ENCODE measurements at regions not wholly inside any gene's neighbourhood (a gene's known extent, or its start where the extent isn't known, plus 50 kb on each side); places are given as distances from the start of the nearest gene placed in this dataset.
"Not testable (repeated sequence)": the region's sequence is repeated elsewhere in the genome, so short reads cannot be mapped to it uniquely, and the experiment has no call there.

DNA sequence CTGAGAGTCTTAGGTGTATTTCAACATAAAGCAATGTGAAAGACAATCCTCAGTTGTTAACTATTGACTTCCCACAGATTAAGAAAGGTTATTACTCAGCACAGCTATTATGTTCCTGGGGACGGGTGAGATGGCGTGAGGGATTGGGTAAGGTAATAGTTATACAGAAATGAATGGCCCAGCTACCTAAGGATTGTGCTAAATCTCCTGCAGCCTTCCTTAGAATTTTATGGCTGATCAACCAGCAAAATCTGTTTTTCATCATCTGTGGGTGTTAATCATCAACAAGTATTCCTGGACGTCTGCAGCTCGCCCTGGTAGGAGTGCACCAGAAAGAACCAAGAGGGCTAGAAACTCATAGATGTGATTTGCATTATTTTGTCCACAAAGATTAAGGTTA, 146.0 kb upstream of the IVNS1ABP start:
- DNase-seq, result no peak

DNA sequence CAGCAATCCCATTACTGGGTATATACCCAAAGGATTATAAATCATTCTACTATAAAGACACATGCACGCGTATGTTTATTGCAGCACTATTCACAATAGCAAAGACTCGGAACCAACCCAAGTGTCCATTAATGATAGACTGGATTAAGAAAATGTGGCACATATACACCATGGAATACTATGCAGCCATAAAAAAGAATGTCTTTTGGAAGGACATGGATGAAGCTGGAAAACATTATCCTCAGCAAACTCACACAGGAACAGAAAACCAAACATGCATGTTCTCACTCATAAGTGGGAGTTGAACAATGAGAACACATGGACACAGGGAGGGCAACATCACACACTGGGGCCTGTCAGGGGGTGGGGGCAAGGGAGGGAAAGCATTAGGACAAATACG, 143.7 kb upstream of the IVNS1ABP start:
- DNase-seq, result not testable (repeated sequence)

DNA sequence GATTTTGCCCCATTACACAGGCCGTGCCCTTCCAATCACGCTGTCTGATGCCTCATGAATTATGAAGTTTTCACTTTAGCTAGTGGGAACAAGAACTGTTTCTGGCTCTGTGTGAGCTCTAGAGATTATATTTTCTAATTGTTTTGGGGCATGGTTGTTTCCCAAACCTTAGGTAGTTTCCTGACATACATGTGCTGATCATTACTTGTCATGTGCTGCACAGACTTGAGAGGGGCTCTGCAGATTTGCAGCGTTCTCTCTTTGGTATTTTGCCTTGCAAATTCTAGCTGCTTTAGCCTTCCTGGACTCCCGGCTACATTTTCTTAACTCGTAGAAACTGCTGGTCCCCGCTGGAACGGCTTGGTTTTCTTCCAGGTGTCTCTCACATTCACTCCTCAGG, 142.1 kb upstream of the IVNS1ABP start:
- no peak for DNase-seq

DNA sequence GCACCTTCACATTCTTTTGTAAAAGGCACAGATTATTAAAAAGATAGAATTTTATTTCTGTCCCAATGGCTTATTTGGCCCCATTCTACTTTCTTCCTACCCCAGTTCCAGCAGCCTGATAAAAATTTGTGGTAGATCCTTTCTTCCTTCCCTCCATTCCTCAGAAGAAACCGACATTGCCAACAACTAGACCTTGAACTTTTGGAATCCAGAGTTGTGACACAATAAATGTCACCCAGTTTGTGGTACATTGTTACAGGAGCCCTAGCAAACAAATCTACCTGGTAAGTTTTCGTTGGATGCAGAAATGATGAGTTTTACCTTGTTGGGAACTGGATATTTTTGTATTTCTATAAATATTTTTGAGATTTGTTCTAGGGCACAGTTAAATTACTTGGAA, 141.6 kb upstream of the IVNS1ABP start:
- DNase-seq, result no peak

DNA sequence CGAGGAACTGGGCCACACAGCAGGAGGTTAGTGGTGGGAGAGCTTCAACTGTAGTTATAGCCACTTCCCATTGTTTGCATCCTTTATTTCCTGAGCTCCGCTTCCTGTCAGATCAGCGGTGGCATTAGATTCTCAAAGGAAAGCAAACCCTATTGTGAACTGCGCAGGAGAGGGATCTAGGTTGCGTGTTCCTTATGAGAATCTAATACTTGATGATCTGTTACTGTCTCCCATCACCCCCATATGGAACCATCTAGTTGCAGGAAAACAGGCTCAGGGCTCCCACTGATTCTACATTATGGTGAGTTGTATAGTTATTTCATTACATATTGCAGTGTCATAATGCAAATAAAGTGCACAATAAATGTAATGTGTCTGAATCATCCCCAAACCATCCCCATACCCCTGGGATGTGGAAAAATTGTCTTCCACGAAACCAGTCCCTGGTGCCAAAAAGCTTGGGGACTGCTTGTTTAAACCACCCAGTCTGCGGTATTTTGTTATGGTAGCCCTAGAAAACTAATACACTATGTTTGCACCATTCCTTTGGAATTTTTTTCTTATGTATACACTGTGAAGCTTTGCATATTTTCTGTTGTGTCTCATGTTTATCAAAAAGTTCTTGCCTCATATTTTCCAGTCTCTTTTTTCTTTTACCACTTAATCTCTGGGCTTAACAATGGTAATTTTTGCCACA, 136.6 kb upstream of the IVNS1ABP start:
- no peak for DNase-seq

DNA sequence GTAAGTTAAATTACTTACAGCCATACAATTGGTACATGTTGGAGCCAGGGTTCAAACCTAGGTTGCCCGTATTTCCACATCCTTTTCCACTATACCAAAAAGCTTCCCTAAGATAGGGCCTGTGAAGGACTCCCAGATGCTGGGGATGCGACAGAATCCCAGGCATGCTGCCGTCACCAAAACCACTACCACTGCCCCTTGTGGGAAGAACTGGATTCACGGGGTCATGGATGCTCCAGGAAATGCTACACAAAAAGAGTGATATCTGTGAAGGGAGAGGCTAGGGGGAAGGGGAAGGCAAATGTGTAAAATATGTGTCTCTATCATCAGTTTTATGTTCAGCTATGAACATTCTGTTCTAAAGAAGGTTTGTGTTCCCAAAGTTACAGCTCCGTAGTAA, 133.9 kb upstream of the IVNS1ABP start:
- no peak for DNase-seq

DNA sequence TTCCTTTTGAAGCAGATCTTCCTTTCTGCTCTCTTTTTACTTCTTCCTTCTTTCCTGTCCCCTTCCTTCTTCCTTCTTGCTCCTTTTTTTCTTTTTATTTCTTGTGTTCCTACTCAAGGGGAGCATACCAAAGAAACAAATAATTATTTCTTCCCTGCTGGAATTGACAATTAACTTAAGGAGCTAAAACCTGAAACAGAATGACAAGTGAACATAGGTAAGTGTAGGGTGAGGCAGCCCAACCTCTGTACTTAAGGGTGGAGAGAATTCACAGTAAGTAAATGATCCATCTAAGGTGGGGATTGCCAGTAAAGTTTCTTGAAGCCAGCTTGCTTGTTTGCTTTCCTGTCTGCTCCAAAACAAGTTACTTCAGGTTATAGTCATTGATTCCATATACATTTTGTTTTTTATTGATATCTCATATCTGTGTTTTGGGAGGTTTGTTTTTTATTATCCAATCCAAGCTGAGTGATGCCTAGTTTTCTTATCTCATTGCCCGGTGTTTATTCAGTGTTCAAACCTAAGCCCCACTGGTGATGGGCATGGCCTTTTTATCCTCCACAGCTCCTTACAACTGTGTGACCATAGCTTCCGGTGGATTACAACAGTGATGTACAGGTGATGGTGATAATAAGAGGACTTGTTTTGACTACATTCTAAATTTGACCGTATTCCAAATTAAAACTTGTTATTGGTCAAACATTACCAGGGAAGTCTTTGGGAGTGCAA, 133.2 kb upstream of the IVNS1ABP start:
- no peak for DNase-seq

DNA sequence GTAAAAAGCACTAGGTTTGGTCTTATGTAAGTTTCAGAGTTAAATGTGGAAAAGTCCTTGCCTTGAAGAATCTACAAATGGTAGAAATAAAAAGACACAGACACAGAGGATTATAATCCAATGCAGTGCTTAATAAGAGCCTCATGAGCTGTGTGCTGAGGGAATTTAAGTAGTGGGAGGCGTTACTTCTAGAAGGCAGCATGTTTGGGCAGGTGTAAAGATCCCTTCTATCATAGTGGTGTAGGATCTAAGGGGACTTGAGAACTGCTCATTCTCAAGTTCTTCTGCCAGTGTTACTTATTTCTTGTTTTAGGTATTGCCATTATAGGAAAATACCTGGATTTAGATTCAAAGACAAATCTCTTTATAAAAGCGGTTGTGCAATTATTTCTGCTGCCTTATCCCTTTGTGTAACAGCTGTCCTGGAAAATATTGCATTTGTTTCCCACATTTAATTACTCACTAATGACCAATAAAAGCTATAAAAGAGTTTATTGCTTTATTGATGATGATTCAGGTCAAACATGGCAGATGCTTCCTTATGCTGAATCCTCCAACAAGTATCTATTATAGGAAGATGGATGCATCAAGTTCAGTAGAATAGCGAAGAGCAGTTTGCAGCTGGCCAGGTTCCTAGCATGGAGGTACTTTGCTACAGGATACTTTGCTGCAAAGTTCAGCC, 132.5 kb upstream of the IVNS1ABP start:
- DNase-seq, result no peak

DNA sequence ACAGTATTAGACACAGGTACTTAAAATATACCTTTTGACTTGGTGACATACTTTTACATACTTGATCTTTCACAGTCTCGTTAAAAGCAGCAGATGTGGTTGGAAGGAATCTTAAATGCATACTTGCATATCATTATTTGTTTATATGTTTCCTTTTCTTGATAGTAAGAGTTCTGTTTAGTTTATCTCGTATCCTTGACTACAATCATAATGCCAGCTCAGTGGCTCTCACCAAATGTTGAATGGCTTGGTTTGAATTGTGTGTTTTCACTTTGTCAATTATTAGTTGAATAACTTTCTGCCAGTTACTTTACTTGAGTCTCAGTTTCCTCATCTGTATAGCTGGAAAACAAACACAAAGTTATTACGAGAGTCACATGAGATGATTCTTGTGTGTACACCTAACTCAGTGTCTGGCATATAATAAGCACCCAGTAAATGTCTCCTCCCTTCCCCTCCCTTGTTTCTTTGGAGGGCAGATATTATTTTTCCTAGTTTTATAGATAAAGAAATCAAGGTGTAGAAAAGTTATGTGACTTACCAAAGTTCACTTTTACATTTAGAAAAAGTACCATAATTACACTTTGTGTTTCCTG, 131.6 kb upstream of the IVNS1ABP start:
- DNase-seq, result no peak

DNA sequence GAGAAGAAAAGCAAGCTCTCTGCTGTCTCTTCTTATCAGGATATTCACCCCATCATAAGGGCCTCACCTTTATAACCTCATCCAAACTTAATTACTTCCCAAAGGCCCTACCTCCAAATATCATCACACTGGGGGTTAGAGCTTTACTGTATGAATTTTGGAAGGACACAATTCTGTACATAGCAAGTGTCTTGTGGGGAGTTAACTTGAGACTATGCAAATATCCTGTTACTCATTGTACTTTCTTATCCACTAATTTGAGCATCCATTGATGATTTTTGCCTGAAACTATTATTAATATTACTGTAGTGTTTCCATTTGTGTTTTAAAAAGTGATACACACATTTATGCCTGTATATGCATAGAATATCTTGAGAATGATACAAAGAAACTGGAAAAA, 129.1 kb upstream of the IVNS1ABP start:
- no peak for DNase-seq

DNA sequence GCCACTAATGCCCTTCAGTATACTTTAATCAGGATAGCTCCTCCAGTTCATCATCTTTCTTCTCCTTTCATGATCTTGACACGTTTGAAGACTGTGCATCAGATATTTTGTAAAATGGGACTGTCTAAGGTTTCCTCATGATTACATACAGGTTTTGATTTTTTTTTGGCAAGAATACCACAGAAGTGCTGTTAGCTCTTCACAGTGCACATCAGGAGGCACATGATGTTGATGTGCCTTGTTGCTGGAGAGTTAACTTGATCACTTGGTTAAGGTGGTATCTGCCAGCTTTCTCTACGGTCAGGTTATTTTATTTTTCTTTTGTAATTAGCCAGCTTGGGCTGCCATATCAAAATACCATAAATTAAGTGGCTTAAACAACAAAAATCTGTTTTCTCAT, 128.6 kb upstream of the IVNS1ABP start:
- no peak for DNase-seq

DNA sequence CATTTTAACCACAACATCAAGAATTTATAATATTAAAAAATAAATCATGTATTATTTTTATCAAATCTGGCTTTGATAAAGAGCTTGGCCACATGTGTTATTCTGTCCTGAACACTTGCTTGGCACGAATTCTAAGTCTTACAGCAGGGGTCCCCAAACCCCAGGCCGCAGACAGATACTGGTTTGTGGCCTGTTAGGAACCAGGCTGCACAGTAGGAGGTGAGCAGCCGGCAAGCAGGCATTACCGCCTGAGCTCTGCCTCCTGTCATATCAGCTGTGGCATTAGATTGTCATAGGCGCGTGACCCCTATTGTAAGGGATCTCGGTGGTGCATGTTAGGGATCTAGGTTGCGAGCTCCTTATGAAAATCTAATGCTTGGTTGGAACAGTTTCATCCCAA, 127.6 kb upstream of the IVNS1ABP start:
- DNase-seq, result no peak

DNA sequence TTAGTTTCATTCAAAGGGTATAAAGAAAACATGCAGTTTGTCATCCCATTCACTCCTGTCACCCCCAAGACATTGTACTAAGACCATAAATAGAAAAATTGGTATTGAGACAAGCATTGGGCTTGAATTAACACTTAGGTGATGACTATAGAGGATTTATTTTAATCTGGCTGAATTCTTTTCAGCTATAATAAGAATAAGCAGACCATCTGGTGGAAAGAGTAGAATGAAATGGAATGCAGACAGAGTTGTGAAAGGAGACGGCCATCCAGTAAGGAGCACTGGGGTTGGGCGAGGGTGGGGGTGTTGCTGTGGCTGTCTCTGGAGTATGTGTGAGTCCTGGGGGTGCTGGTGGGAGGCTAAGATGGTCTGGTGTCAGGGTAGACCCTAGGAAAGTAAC, 125.0 kb upstream of the IVNS1ABP start:
- DNase-seq, result no peak

DNA sequence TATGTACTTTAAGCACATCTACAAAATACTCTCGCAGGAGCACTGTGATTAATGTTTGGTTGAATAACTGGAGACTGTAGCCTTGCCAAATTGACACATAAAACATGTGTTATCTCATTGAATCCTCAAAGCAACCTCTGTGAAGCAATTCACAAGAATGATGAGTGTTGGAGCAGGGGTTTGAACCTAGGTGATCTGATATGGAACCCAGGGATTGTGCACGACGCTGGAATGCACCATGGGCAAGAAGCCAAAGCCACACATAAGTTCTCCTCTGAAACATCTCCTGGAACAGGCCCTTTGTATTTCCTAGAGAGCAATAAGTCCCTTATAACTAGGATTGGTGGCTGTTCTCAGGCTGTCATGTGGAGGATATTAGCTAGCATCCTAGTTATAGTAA, 124.6 kb upstream of the IVNS1ABP start:
- DNase-seq, result no peak

DNA sequence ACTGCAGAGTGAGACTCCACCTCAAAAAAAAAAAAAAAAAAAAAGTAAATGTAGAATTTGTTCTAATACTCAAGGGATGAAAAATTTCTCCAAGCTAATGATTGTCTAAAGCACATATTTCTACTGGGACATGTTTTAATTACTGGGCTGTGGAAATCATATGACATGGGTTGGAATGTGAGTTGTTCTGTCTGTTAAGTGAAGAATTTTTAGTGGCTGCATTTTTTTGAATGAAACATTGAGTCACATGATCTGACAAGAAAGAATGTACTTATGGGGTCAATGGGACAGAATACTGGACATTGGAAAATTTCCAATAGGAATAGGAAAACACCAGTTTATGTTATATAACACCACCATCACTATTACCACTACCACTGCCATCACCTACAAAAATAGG, 123.8 kb upstream of the IVNS1ABP start:
- DNase-seq, result no peak

DNA sequence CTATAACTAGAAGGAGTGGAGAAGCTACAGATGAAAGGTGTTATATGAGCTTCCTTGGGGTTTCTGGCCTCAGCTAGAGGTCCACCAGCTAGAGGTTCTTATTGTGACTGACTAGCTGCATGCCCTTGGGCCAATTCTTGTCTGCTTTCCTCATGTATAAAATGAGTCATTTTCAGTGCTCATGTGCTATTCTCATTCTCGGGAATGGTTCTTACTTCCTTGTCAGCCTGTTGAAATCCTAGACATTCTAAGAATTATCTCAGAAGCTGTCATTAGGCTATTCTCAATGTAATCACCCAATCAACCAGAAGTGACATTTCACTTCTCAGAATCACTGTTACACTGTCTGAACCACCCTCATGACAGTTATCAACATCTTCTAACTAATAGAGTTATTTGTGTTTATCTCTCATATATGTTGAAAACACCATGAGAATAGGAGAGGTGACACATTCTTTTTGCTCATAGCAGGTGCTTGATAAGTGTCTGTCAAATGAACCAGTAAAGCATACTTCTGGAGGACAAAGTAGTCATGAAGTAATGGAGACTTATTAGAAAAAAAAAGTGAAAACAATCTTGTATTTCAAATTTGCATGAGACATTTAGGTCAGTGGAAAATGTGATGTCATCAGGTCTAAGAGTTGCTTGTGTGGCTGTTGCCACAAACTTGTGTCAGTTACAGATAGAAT, 122.8 kb upstream of the IVNS1ABP start:
- no peak for DNase-seq

DNA sequence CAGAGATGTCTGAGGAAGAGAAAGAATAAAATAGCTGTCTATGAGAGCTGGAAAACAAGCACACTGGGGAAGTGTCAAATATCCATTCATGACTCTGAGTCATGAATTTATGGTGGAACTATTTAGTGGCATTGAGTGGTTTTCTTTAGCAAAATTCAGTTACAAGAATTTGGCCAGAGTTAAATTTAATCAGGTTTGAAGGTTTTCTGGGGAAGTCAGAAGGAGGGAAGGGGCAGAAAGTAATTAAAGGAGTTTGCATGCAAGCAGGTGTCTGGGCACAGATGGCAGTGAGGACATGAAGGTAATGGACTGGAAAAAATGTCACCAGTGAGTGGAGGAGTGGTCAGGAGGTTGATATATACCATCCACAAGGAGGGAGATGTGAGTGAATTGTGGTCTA, 121.9 kb upstream of the IVNS1ABP start:
- no peak for DNase-seq

DNA sequence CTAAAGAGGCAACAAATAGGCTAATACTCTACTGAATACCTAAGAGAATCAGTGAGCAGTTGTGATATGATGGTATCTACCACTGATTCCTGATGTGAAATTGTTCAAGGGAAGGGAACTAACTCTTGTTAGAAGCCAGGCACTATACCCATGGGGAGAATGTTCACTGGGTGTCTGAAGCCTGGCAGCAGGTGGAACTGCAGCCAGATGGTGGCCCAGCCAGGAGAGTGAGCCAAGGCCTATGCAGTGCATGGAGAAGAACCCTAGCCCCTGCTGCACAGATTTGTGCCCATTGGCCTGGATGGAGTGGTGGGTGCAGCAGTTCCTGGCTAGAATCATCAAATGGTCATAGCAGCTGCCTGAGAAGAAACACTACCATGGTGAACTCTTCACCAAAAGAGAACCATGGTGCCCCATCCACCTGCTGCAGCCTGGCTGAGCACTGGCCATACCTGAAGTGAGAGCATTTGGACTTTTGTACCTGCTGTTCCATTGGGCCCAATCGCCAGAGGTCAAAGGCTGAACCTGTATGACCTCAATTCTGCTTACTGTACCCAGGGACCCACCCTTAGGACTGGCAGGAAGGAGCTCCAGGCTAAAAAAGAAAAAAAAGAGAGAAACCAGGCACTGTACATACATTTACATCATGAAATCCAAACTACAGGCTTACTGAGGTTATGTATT, 118.8 kb upstream of the IVNS1ABP start:
- no peak for DNase-seq

DNA sequence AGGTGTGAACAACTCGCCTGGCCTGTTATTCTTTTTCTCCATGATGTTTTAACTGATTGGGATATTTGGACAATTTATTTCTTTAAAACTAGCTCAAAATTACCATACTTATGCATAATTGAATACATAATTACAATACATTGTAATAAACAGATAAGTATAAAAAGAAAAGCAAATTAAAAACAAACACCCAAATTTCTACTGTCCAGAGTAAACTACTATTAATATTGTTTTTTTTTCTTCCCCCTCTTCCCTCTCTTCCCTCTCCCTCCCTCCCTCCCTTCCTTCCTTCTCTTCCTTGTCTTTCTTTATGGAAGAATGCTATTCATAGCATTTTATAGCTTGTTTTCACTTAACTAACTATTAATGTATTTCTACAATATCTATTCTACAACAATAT, 117.7 kb upstream of the IVNS1ABP start:
- DNase-seq, result no peak

DNA sequence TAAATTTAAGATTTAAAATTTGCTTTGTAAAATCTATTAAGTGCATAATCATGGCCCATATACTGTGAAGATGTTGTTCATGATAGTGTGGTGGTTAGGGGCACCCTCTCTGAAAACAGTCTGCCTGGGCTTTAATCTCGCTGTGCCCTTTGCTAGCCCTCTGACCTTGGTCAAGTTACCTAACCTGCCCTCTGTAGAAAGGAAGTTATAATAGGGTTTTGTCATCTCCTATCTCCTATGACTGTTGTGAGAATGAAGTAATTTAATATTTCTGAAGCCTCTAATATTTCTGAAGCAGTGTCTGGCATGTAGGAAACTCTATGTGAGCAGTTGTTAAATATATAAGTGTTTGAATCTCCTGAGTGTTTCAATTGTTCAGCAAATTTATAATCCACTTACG, 116.6 kb upstream of the IVNS1ABP start:
- DNase-seq, result no peak

DNA sequence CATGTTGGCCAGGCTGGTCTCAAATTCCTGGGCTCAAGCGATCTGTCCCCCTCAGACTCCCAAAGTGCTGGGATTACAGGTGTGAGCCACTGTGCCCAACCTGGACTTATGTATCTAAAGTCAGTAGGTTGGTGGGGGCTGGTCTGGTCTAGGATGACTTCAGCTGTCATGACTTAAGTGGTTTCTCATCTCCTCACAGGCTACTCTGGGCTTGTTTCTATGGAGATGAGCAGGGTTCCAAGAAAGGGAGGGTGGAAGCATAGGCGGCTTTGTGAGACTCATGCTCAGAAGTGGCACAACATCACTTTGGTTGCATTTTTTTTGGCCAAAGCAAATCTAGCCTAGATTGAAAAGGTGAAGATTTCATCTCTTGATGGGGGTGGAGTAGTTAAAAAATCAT, 115.9 kb upstream of the IVNS1ABP start:
- no peak for DNase-seq

DNA sequence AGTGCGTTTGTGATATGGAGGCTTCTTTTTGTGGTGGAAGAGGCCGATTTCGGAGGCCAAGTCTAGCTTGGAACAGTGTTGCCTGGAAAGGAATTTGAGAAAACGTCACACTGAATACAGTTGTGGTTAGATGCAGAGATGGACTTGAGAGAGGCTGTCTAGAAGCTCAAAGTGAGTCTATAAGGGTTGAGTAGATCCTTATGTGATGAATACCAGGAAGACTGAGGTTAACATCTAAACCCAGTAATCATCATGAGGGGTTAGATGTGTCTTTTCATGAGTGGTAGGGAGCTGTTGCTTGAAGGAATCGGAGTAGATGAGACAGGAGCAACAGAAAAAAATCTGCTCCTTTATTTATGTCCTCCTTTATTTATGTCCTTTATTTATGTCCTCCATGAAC, 114.6 kb upstream of the IVNS1ABP start:
- no peak for DNase-seq

DNA sequence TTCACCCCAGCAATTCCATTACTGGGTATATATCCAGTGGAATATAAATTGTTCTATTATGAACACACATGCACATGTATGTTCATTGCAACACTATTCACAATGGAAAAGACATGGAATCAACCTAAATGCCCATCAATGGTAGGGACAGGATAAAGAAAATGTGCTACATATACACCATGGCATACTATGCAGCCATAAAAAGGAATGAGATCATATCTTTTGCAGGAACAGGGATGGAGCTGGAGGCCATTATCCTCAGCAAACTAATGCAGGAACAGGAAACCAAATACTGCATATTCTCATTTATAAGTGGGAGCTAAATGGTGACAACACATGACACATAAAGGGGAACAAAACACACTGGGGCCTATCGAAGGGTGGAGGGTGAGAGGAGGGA, 112.6 kb upstream of the IVNS1ABP start:
- DNase-seq, result not testable (repeated sequence)

All from NCI-H510A (cell line).